Vagina (tissue), 2 donors: ENCODE measurements at regions not wholly inside any gene's neighbourhood (a gene's known extent, or its start where the extent isn't known, plus 50 kb on each side); places are given as distances from the start of the nearest gene placed in this dataset.

Experiments
- POLR2A ChIP-seq, 2 donors: fragments of 450-650 bp; IDR thresholded peaks; one replicate each; pipeline ENCODE4 v1.6.1; 2017; ENCODE audit warnings: antibody characterized with exemption in 2 of 2, mild to moderate bottlenecking in 2 of 2, moderate library complexity in 2 of 2
- POLR2AphosphoS5 ChIP-seq, 2 donors: sonication (generic); formaldehyde crosslinking; IDR thresholded peaks; one replicate each; pipeline ENCODE4 v1.9.0; 2017; ENCODE audit warnings: antibody characterized with exemption in 2 of 2, mild to moderate bottlenecking in 2 of 2, low read depth in 1 of 2; ENCODE audit not compliant: insufficient read depth in 1 of 2
- TF ChIP-seq, protein P1 (sequence below), 3 experiments: fragments of 450-650 bp in 2 of 3; fragments of 200-600 bp in 1 of 3; sonication (generic) in 1 of 3; IDR thresholded peaks; one replicate each; pipeline ENCODE4 v1.5.1; 2017 to 2019; ENCODE audit warnings: antibody characterized with exemption in 3 of 3, mild to moderate bottlenecking in 2 of 3, moderate library complexity in 2 of 3

DNA sequence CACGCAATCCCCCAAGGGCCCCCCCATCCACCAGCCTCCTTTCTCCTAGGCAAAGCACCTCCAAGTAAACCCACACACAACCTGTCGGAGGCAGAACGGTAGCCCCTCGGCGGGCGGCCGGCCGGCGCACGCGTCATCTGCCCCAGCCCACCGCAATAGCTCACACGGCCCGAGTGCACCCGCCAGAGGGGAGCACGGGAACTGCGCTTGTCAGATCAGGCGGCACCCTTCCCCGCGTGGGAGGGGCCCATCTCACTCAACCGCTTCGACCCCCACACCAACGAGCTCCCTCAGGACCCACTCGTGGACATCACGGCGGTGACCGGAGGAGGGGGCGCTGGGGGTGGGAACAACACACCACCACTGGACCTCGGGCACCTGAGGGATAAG, 767.9 kb upstream of the DEFB115 start:
- TF ChIP-seq, protein P1, sequence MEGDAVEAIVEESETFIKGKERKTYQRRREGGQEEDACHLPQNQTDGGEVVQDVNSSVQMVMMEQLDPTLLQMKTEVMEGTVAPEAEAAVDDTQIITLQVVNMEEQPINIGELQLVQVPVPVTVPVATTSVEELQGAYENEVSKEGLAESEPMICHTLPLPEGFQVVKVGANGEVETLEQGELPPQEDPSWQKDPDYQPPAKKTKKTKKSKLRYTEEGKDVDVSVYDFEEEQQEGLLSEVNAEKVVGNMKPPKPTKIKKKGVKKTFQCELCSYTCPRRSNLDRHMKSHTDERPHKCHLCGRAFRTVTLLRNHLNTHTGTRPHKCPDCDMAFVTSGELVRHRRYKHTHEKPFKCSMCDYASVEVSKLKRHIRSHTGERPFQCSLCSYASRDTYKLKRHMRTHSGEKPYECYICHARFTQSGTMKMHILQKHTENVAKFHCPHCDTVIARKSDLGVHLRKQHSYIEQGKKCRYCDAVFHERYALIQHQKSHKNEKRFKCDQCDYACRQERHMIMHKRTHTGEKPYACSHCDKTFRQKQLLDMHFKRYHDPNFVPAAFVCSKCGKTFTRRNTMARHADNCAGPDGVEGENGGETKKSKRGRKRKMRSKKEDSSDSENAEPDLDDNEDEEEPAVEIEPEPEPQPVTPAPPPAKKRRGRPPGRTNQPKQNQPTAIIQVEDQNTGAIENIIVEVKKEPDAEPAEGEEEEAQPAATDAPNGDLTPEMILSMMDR (IDR thresholded peaks at IDR 0.05): no peak
- TF ChIP-seq POLR2A (IDR thresholded peaks at IDR 0.05): no peak
- TF ChIP-seq POLR2AphosphoS5 (IDR thresholded peaks at IDR 0.05; ENCODE audit: insufficient read depth in 1 of 2, low read depth in 1 of 2): no peak
